NCI-H1417 (cell line): ENCODE measurements at regions not wholly inside any gene's neighbourhood (a gene's known extent, or its start where the extent isn't known, plus 50 kb on each side); places are given as distances from the start of the nearest gene placed in this dataset.

Source experiments
- DNase-seq, 3 experiments: peaks; one replicate each; lab custom pipeline; 2025; lab: John Stamatoyannopoulos, UW

- DNase-seq: no peak
These were observed 132.5 kb upstream of the ZNF648 start for GRCh38 chr1:182193908-182194550.

GRCh38 chr1:182192966-182193365, 131.5 kb upstream of the ZNF648 start:
- DNase-seq: no peak

GRCh38 chr1:182192215-182192614, 130.7 kb upstream of the ZNF648 start:
- DNase-seq: no peak

- no peak for DNase-seq
These were observed 130.0 kb upstream of the ZNF648 start for GRCh38 chr1:182191381-182192115.

- DNase-seq: peak in 1 of 3 experiments; percentile 70
These were observed 128.1 kb upstream of the ZNF648 start for GRCh38 chr1:182189535-182190066.

GRCh38 chr1:182186757-182187146, 125.2 kb upstream of the ZNF648 start:
- no peak for DNase-seq

- peak in 2 of 3 experiments; percentile 37 to 76 for DNase-seq
These were observed 124.6 kb upstream of the ZNF648 start for GRCh38 chr1:182185842-182186756.

- DNase-seq: no peak
These were observed 123.6 kb upstream of the ZNF648 start for GRCh38 chr1:182185136-182185535.

GRCh38 chr1:182183606-182184005, 122.1 kb upstream of the ZNF648 start:
- no peak for DNase-seq

- no peak for DNase-seq
These were observed 120.8 kb upstream of the ZNF648 start for GRCh38 chr1:182182311-182182710.

GRCh38 chr1:182181167-182181572, 119.7 kb upstream of the ZNF648 start:
- peak in 1 of 3 experiments; percentile 17 for DNase-seq

GRCh38 chr1:182175361-182175931, 113.9 kb upstream of the ZNF648 start:
- peak; percentile 9 to 99 (median 67) for DNase-seq

GRCh38 chr1:182174513-182174855, 113.0 kb upstream of the ZNF648 start:
- no peak for DNase-seq

- no peak for DNase-seq
These were observed 112.4 kb upstream of the ZNF648 start for GRCh38 chr1:182173808-182174512.

- DNase-seq: no peak
These were observed 111.2 kb upstream of the ZNF648 start for GRCh38 chr1:182172699-182173098.

- DNase-seq: no peak
These were observed 109.5 kb upstream of the ZNF648 start for GRCh38 chr1:182170891-182171461.

- DNase-seq: no peak
These were observed 107.7 kb upstream of the ZNF648 start for GRCh38 chr1:182169203-182169602.

- no peak for DNase-seq
These were observed 105.2 kb upstream of the ZNF648 start for GRCh38 chr1:182166750-182167149.

GRCh38 chr1:182166321-182166720, 104.8 kb upstream of the ZNF648 start:
- no peak for DNase-seq

- DNase-seq: no peak
These were observed 102.8 kb upstream of the ZNF648 start for GRCh38 chr1:182164273-182164672.

GRCh38 chr1:182163821-182164223, 102.3 kb upstream of the ZNF648 start:
- no peak for DNase-seq
